IMR-90 (cell line): ENCODE measurements at regions not wholly inside any gene's neighbourhood (a gene's known extent, or its start where the extent isn't known, plus 50 kb on each side); places are given as distances from the start of the nearest gene placed in this dataset.

Experiments
- ATAC-seq: fragments of 200-7000 bp; cut with Tn5 transposase; 2 replicates; pipeline ENCODE4 v1.9.1; 2020; ENCODE audit warnings: low read depth, mild to moderate bottlenecking, moderate library complexity
- BruUV-seq: library from RNA; stranded (reverse); fragments of 400-500 nt; replicated peaks from 2 replicates; lab custom pipeline; 2021; lab: Mats Ljungman, UMichigan
- CTCF ChIA-PET: fragments of 300-600 bp; formaldehyde crosslinking; extraction: SDS; loops from one replicate; lab custom pipeline; 2021; ENCODE audit warnings: antibody characterized with exemption; lab: Yijun Ruan, JAX
- POLR2A ChIA-PET: fragments of 300-600 bp; sonication (Branson Sonifier 250); formaldehyde crosslinking; loops from one replicate; lab custom pipeline; 2022; ENCODE audit warnings: antibody characterized with exemption; ENCODE audit not compliant: unreplicated experiment; lab: Charles Lee
- DNase-seq: peaks from one replicate; pipeline ENCODE4 v3.0.0; 2013
- H2AFZ ChIP-seq: replicated peaks from 2 replicates; pipeline ENCODE3; 2013; ENCODE audit warnings: low read length, mild to moderate bottlenecking; ENCODE audit not compliant: poor library complexity
- H2AK5ac ChIP-seq: 2 replicates; pipeline ENCODE4 v1.6.1; 2013; ENCODE audit warnings: low read depth, low read length, inconsistent platforms
- H2AK9ac ChIP-seq: replicated peaks from 2 replicates; pipeline ENCODE3; 2013; ENCODE audit warnings: mild to moderate bottlenecking, low read depth, low read length, moderate library complexity; ENCODE audit not compliant: poor library complexity
- H2BK120ac ChIP-seq: 2 replicates; pipeline ENCODE4 v1.6.1; 2013; ENCODE audit warnings: low read depth, low read length, inconsistent platforms
- H2BK15ac ChIP-seq: 3 replicates; pipeline ENCODE4 v1.6.1; 2013; ENCODE audit warnings: low read depth, low read length, inconsistent platforms
- H2BK20ac ChIP-seq: 2 replicates; pipeline ENCODE4 v1.6.1; 2013; ENCODE audit warnings: low read depth, mild to moderate bottlenecking, inconsistent platforms, low read length, moderate library complexity
- H2BK5ac ChIP-seq: 2 replicates; pipeline ENCODE4 v1.6.1; 2013; ENCODE audit warnings: mild to moderate bottlenecking, low read depth, low read length, inconsistent platforms; ENCODE audit not compliant: poor library complexity, severe bottlenecking
- H3K14ac ChIP-seq: replicated peaks from 2 replicates; pipeline ENCODE4 v1.6.1; 2013; ENCODE audit warnings: low read depth, low read length, inconsistent platforms
- H3K18ac ChIP-seq: 2 replicates; pipeline ENCODE4 v1.6.1; 2013; ENCODE audit warnings: low read depth, low read length, control low read depth
- H3K23ac ChIP-seq: 2 replicates; pipeline ENCODE4 v1.6.1; 2013; ENCODE audit warnings: low read depth, low read length, inconsistent platforms
- H3K27ac ChIP-seq: 2 replicates; pipeline ENCODE4 v1.5.1; 2013; ENCODE audit warnings: mild to moderate bottlenecking, control low read depth, low read length; ENCODE audit not compliant: insufficient read depth
- H3K27me3 ChIP-seq: 2 replicates; pipeline ENCODE4 v1.6.1; 2013; ENCODE audit warnings: low read length; ENCODE audit not compliant: control insufficient read depth, insufficient read depth
- H3K36me3 ChIP-seq: 2 replicates; pipeline ENCODE4 v1.6.1; 2013; ENCODE audit warnings: low read length, mixed read lengths; ENCODE audit not compliant: control insufficient read depth, insufficient read depth
- H3K4ac ChIP-seq: 2 replicates; pipeline ENCODE4 v1.6.1; 2013; ENCODE audit warnings: low read depth, low read length, inconsistent platforms
- H3K4me1 ChIP-seq: 2 replicates; pipeline ENCODE4 v1.6.1; 2013; ENCODE audit warnings: low read length, mixed read lengths; ENCODE audit not compliant: control insufficient read depth, insufficient read depth
- H3K4me2 ChIP-seq: 2 replicates; pipeline ENCODE4 v1.6.1; 2013; ENCODE audit warnings: low read depth, mild to moderate bottlenecking, control low read depth, low read length, moderate library complexity
- H3K4me3 ChIP-seq: 2 replicates; pipeline ENCODE4 v1.5.1; 2013; ENCODE audit warnings: low read depth, mild to moderate bottlenecking, control low read depth, low read length, moderate library complexity; ENCODE audit not compliant: insufficient read depth
- H3K56ac ChIP-seq: 2 replicates; pipeline ENCODE4 v1.6.1; 2013; ENCODE audit warnings: low read length, inconsistent platforms; ENCODE audit not compliant: insufficient read depth; ENCODE audit errors: extremely low read depth
- H3K79me1 ChIP-seq, 2 experiments: 2 replicates each; pipeline ENCODE4 v1.6.1; 2013; ENCODE audit warnings: low read length in 2 of 2, inconsistent platforms in 1 of 2, low read depth in 1 of 2
- H3K9ac ChIP-seq: 2 replicates; pipeline ENCODE4 v1.6.1; 2013; ENCODE audit warnings: low read depth, low read length, control low read depth
- H3K9me1 ChIP-seq: 2 replicates; pipeline ENCODE4 v1.6.1; 2013; ENCODE audit warnings: low read length, inconsistent platforms; ENCODE audit not compliant: insufficient read depth
- H3K9me3 ChIP-seq: 2 replicates; pipeline ENCODE4 v1.6.1; 2013; ENCODE audit warnings: low read length; ENCODE audit not compliant: control insufficient read depth, insufficient read depth
- H4K20me1 ChIP-seq: 2 replicates; pipeline ENCODE4 v1.6.1; 2013; ENCODE audit warnings: low read length, inconsistent platforms; ENCODE audit not compliant: insufficient read depth
- H4K5ac ChIP-seq: 2 replicates; pipeline ENCODE4 v1.6.1; 2013; ENCODE audit warnings: mild to moderate bottlenecking, low read depth, low read length, control low read depth
- H4K8ac ChIP-seq, 2 experiments: 2 replicates each; pipeline ENCODE4 v1.6.1; 2013; ENCODE audit warnings: low read depth in 2 of 2, low read length in 2 of 2, control low read depth in 1 of 2, inconsistent platforms in 1 of 2
- H4K91ac ChIP-seq: 2 replicates; pipeline ENCODE4 v1.6.1; 2013; ENCODE audit warnings: low read depth, low read length, inconsistent platforms; ENCODE audit not compliant: insufficient read depth
- CEBPB ChIP-seq: IDR thresholded peaks from 2 replicates; pipeline ENCODE4 v1.6.1; 2012; ENCODE audit warnings: low read depth, low read length, improper control_type of control experiment
- RAD21 ChIP-seq: IDR thresholded peaks from 2 replicates; pipeline ENCODE4 v1.6.1; 2012; ENCODE audit warnings: low read length, improper control_type of control experiment
- WGBS, 2 experiments: methylation state at CpG; one replicate each; pipeline versions ENCODE4 v1.1.5 to v1.1.7; 2013; ENCODE audit warnings: missing lambda C conversion rate in 2 of 2; ENCODE audit not compliant: insufficient read length in 1 of 2; ENCODE audit errors: extremely low coverage in 2 of 2; 5-methylcytosine and 5-hydroxymethylcytosine counted together
- dilution Hi-C: fragments of 300-500 bp; cut with HindIII; formaldehyde crosslinking; loops from one replicate; pipeline ENCODE4 v1.14.3; 2018; ENCODE audit warnings: low sequenced_read_pairs; ENCODE audit not compliant: unreplicated experiment
- in situ Hi-C: fragments of 300-500 bp; cut with MboI; formaldehyde crosslinking; loops from 3 replicates; pipeline ENCODE4 v1.14.3; 2019; ENCODE audit warnings: low sequenced_read_pairs, inconsistent platforms, mixed read lengths
- intact Hi-C: fragments of 100-400 bp; cut with micrococcal nuclease; formaldehyde crosslinking; loops from 2 replicates; pipeline ENCODE4 v1.10.0; 2022

GRCh38 chr12:62129291-62129690 lies 130.9 kb upstream of the USP15 start:
- H3K14ac ChIP-seq: no peak overlapping the region
- H2BK120ac ChIP-seq: no peak overlapping the region
- no peak overlapping the region for H3K4me3 ChIP-seq
- no peak overlapping the region for H3K18ac ChIP-seq
- no peak overlapping the region for H4K91ac ChIP-seq
- H2AK9ac ChIP-seq: no peak overlapping the region
- no peak overlapping the region for H3K9ac ChIP-seq
- H3K9me3 ChIP-seq: no peaks in the 10 kb centered on the region
- no peak for TF ChIP-seq RAD21
- no peak for TF ChIP-seq CEBPB
- no peaks in the 10 kb centered on the region for H4K20me1 ChIP-seq
- ChIA-PET POLR2A (no interaction called here), CTCF (no interaction called here)
- no peak overlapping the region for H2BK20ac ChIP-seq
- H4K8ac ChIP-seq: no peak overlapping the region
- ATAC-seq: no peak
- no peak overlapping the region for H3K23ac ChIP-seq
- no peak overlapping the region for H2BK15ac ChIP-seq
- no peak overlapping the region for H3K4ac ChIP-seq
- no peak overlapping the region for H2AK5ac ChIP-seq
- H4K5ac ChIP-seq: no peak overlapping the region
- BruUV-seq: no TSS peak
- dilution Hi-C loops (no loop called here), intact Hi-C loops (loop anchor here (10.0 kb wide), 1 partner anchor 1634 kb away; no protein-coding TSS in a partner anchor), in situ Hi-C loops (no loop called here)
- no peak overlapping the region for H2AFZ ChIP-seq
- H3K27ac ChIP-seq: no peak overlapping the region
- H3K36me3 ChIP-seq: no peaks in the 10 kb centered on the region
- no peaks in the 10 kb centered on the region for H3K4me1 ChIP-seq
- no peaks in the 10 kb centered on the region for H3K27me3 ChIP-seq
- no peaks in the 10 kb centered on the region for H3K79me1 ChIP-seq
- no peaks in the 10 kb centered on the region for H3K9me1 ChIP-seq
- no peak overlapping the region for H3K4me2 ChIP-seq
- H2BK5ac ChIP-seq: no peak overlapping the region
- no CpG with 5 or more reads among the region's 4 CpGs for WGBS, 2 experiments
- no peak overlapping the region for H3K56ac ChIP-seq
- no peak for DNase-seq
